ENCODE measurements at regions not wholly inside any gene's neighbourhood (a gene's known extent, or its start where the extent isn't known, plus 50 kb on each side); places are given as distances from the start of the nearest gene placed in this dataset.

DNA sequence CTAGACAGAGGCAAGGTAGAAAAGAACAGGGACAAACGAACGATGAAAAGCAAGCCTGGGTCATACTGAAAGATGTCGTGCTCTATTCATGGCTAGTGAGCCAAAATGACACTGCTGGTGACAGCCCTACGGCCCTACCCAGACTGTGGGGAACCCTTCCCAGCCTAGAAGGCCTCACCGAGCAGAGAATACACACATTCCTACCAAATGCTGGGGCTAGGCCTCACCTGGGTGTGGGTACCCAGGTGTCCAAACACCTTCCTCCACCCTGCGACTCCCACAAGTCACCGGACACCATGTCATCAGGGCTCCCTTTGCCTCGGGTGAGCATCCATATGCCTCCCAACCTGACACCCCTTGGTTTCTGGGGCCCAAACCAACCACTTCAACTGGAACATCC lies 85.3 kb upstream of the DOCK9 start:
- Histone ChIP-seq H3K27me3 (ENCODE audit: control insufficient read depth, insufficient read depth, low read length, poor library complexity, severe bottlenecking) (no peaks in the 10 kb centered on the region), H3K9me3 (ENCODE audit: control insufficient read depth, low read length) (no peaks in the 10 kb centered on the region), H3K4me1 (ENCODE audit: control insufficient read depth, insufficient read depth, low read length) (no peaks in the 10 kb centered on the region), H3K36me3 (ENCODE audit: control insufficient read depth, insufficient read depth, low read length) (no peaks in the 10 kb centered on the region), H3K27ac (ENCODE audit: insufficient read depth, low read depth, low read length, poor library complexity, severe bottlenecking) (no peak overlapping the region), H3K4me3 (ENCODE audit: insufficient read depth, low read depth, low read length) (no peak overlapping the region)
- 93 to 95% methylated on average over 8 of the region's 8 CpGs for WGBS, 2 experiments

- Histone ChIP-seq H3K36me3 (ENCODE audit: control insufficient read depth, insufficient read depth, low read length) (no peaks in the 10 kb centered on the region), H3K9me3 (ENCODE audit: control insufficient read depth, low read length) (no peaks in the 10 kb centered on the region), H3K27me3 (ENCODE audit: control insufficient read depth, insufficient read depth, low read length, poor library complexity, severe bottlenecking) (no peaks in the 10 kb centered on the region), H3K4me1 (ENCODE audit: control insufficient read depth, insufficient read depth, low read length) (no peaks in the 10 kb centered on the region), H3K4me3 (ENCODE audit: insufficient read depth, low read depth, low read length) (no peak overlapping the region), H3K27ac (ENCODE audit: insufficient read depth, low read depth, low read length, poor library complexity, severe bottlenecking) (no peak overlapping the region)
- 92% methylated on average over 1 of the region's 1 CpG; no CpG with 5 or more reads in 1 of the 2 experiments for WGBS, 2 experiments
Observed at GRCh38 chr13:99063952-99064351, 86.1 kb upstream of the DOCK9 start.

- Histone ChIP-seq H3K4me1 (ENCODE audit: control insufficient read depth, insufficient read depth, low read length) (no peaks in the 10 kb centered on the region), H3K4me3 (ENCODE audit: insufficient read depth, low read depth, low read length) (no peak overlapping the region), H3K9me3 (ENCODE audit: control insufficient read depth, low read length) (no peaks in the 10 kb centered on the region), H3K27ac (ENCODE audit: insufficient read depth, low read depth, low read length, poor library complexity, severe bottlenecking) (no peak overlapping the region), H3K36me3 (ENCODE audit: control insufficient read depth, insufficient read depth, low read length) (no peaks in the 10 kb centered on the region), H3K27me3 (ENCODE audit: control insufficient read depth, insufficient read depth, low read length, poor library complexity, severe bottlenecking) (no peaks in the 10 kb centered on the region)
- WGBS, 2 experiments = 88 to 92% methylated on average over 5 of the region's 5 CpGs
Observed at GRCh38 chr13:99064624-99065234, 86.9 kb upstream of the DOCK9 start.

DNA sequence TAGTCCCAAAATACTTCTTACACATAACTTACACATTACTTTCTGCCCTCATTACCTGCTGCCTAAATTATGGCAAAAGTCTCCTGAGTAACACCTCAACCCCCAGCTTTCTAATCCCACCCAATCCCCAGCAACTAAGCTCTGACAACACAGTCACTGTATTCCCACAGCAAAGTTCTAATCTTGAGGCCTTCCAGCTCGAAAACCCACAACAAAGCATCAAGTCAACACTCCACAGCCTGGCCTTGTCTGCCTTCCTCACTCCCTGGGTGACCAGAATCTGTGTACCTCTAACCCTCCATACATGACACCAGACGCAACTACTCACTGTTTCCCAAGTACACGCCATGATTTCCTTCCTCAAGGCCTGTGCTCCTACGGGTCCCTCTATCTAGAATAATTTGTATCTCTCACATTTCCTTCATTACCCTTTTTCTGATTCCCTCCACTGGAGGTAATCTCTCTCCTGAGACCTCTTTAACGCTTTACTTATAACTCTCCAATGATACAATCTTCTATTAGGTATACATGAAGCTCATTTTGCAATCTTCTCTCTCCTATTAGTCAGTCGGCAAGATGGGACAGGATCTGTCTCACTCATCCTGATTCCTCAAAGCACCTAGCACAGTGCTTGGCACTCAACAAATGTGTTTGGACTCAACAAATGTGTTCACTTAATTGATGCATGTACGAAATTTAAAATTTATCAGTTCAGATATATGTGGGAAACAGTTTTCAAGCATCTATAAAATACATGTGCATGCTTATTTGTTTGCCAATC lies 87.6 kb upstream of the DOCK9 start:
- no peaks in the 10 kb centered on the region for H3K36me3 ChIP-seq (ENCODE audit: control insufficient read depth, insufficient read depth, low read length)
- no peak overlapping the region for H3K4me3 ChIP-seq (ENCODE audit: insufficient read depth, low read depth, low read length)
- no peaks in the 10 kb centered on the region for H3K9me3 ChIP-seq (ENCODE audit: control insufficient read depth, low read length)
- H3K27ac ChIP-seq (ENCODE audit: insufficient read depth, low read depth, low read length, poor library complexity, severe bottlenecking) = no peak overlapping the region
- 91 to 94% methylated on average over 6 to 7 of the region's 7 CpGs for WGBS, 2 experiments
- H3K27me3 ChIP-seq (ENCODE audit: control insufficient read depth, insufficient read depth, low read length, poor library complexity, severe bottlenecking) = no peaks in the 10 kb centered on the region
- no peaks in the 10 kb centered on the region for H3K4me1 ChIP-seq (ENCODE audit: control insufficient read depth, insufficient read depth, low read length)

DNA sequence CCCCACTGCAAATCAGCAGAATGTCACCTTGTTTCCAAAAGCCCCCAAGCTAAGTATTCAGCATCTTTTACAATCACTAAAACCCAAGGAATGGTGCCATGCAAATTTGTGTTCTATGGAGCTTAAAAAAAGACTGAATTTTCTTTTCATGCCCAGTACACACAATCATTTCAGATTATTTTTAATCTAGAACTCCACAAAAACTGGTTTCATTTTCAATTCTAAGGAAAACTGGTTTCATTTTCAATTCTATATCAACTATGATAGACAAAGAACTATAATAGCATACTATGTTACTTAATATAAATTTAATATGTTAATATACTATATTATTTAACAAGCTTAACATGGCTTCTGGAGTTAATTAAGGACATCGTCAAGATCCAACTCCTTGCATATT lies 88.4 kb upstream of the DOCK9 start:
- H3K27me3 ChIP-seq (ENCODE audit: control insufficient read depth, insufficient read depth, low read length, poor library complexity, severe bottlenecking) = no peaks in the 10 kb centered on the region
- H3K4me1 ChIP-seq (ENCODE audit: control insufficient read depth, insufficient read depth, low read length) = no peaks in the 10 kb centered on the region
- H3K27ac ChIP-seq (ENCODE audit: insufficient read depth, low read depth, low read length, poor library complexity, severe bottlenecking) = no peak overlapping the region
- 100% methylated on average over 1 of the region's 1 CpG for WGBS, 2 experiments
- no peaks in the 10 kb centered on the region for H3K9me3 ChIP-seq (ENCODE audit: control insufficient read depth, low read length)
- no peak overlapping the region for H3K4me3 ChIP-seq (ENCODE audit: insufficient read depth, low read depth, low read length)
- no peaks in the 10 kb centered on the region for H3K36me3 ChIP-seq (ENCODE audit: control insufficient read depth, insufficient read depth, low read length)

DNA sequence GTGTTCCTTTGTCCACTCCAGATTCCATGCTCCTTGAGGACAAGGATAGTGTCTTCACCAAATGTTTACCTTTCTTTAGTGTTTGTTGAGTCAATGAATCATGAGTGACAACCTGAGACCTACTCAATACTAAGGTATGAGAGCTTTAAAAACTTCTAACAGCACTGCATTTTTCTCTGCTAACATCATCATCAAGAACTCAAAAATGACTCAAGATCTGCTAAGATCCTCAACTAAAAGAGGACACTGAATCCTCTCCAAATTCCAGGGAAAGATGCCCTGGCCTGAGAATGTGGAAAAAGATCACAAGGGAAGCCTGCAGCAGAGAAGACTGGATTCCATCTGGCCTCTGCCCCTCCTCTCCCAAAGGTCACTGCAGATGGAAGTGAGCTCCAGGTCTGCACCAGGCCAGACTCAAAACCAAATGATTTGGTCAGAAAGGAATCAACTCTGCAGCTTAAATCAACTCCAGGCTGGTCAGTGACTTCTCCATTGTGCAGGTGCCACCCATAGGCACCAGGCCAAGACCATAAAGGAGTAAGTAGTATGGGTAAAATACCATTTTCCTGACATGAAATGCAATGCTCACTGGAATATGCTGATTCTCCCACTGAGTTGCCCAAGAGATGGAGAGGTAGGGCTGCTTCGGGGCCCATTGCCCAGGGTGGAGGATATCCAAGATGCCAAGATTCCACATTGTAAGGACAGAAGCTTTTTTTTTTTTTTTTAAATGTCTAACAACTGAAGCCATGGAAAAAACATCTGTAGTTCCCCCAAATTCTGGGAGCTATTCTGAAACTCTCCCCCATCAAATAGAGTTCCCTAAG lies 89.5 kb upstream of the DOCK9 start:
- no peaks in the 10 kb centered on the region for H3K9me3 ChIP-seq (ENCODE audit: control insufficient read depth, low read length)
- H3K4me1 ChIP-seq (ENCODE audit: control insufficient read depth, insufficient read depth, low read length) = no peaks in the 10 kb centered on the region
- WGBS, 2 experiments = 92 to 97% methylated on average over 1 of the region's 1 CpG
- no peak overlapping the region for H3K27ac ChIP-seq (ENCODE audit: insufficient read depth, low read depth, low read length, poor library complexity, severe bottlenecking)
- no peaks in the 10 kb centered on the region for H3K36me3 ChIP-seq (ENCODE audit: control insufficient read depth, insufficient read depth, low read length)
- no peak overlapping the region for H3K4me3 ChIP-seq (ENCODE audit: insufficient read depth, low read depth, low read length)
- no peaks in the 10 kb centered on the region for H3K27me3 ChIP-seq (ENCODE audit: control insufficient read depth, insufficient read depth, low read length, poor library complexity, severe bottlenecking)

GRCh38 chr13:99071211-99071610 lies 93.3 kb upstream of the DOCK9 start:
- no peaks in the 10 kb centered on the region for H3K27me3 ChIP-seq (ENCODE audit: control insufficient read depth, insufficient read depth, low read length, poor library complexity, severe bottlenecking)
- H3K36me3 ChIP-seq (ENCODE audit: control insufficient read depth, insufficient read depth, low read length) = no peaks in the 10 kb centered on the region
- no peak overlapping the region for H3K4me3 ChIP-seq (ENCODE audit: insufficient read depth, low read depth, low read length)
- no peaks in the 10 kb centered on the region for H3K9me3 ChIP-seq (ENCODE audit: control insufficient read depth, low read length)
- no peak overlapping the region for H3K27ac ChIP-seq (ENCODE audit: insufficient read depth, low read depth, low read length, poor library complexity, severe bottlenecking)
- 88 to 97% methylated on average over 2 of the region's 2 CpGs for WGBS, 2 experiments
- no peaks in the 10 kb centered on the region for H3K4me1 ChIP-seq (ENCODE audit: control insufficient read depth, insufficient read depth, low read length)

DNA sequence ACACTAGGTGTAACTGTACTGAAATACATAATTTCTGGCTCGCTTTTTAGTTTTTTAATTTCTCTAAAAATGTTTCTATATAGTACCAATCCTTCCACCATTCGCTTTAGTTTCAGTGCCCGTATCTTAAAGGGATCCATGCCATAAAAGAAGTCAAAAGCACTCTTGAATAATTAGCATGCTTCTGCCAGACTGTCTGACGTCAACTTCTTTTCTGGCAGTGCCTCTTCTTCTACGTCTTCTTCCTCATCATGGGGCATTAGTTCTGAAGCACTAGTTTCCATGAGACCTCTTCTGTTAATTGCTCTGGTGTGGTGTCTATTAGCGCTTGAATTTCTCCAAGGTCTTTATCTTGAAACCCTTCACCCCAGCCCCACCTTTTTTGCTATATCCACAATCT lies 93.8 kb upstream of the DOCK9 start:
- Histone ChIP-seq H3K9me3 (ENCODE audit: control insufficient read depth, low read length) (no peaks in the 10 kb centered on the region), H3K27me3 (ENCODE audit: control insufficient read depth, insufficient read depth, low read length, poor library complexity, severe bottlenecking) (no peaks in the 10 kb centered on the region), H3K36me3 (ENCODE audit: control insufficient read depth, insufficient read depth, low read length) (no peaks in the 10 kb centered on the region), H3K4me1 (ENCODE audit: control insufficient read depth, insufficient read depth, low read length) (no peaks in the 10 kb centered on the region), H3K4me3 (ENCODE audit: insufficient read depth, low read depth, low read length) (no peak overlapping the region), H3K27ac (ENCODE audit: insufficient read depth, low read depth, low read length, poor library complexity, severe bottlenecking) (no peak overlapping the region)
- 85 to 89% methylated on average over 6 of the region's 6 CpGs for WGBS, 2 experiments

DNA sequence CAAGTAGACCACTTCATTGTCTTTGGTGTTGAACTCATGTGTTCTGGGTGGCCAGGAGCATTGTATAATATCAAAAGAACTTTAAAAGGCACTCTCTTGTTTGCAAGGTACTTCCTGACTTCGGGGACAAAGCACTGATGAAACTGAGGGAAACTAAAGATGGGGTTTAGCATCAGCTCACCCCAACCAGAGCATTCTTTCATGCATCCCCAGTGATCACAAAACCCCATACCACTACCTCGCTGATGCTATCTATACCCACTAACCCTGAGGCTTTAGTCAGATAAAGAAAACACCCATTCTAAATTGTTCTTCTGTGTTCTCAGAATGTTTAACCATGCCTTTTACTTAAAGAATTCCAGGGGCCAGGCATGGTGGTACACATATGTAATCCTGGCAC lies 94.5 kb upstream of the DOCK9 start:
- H3K9me3 ChIP-seq (ENCODE audit: control insufficient read depth, low read length) = no peaks in the 10 kb centered on the region
- H3K4me3 ChIP-seq (ENCODE audit: insufficient read depth, low read depth, low read length) = no peak overlapping the region
- H3K36me3 ChIP-seq (ENCODE audit: control insufficient read depth, insufficient read depth, low read length) = no peaks in the 10 kb centered on the region
- no peaks in the 10 kb centered on the region for H3K4me1 ChIP-seq (ENCODE audit: control insufficient read depth, insufficient read depth, low read length)
- H3K27me3 ChIP-seq (ENCODE audit: control insufficient read depth, insufficient read depth, low read length, poor library complexity, severe bottlenecking) = no peaks in the 10 kb centered on the region
- no peak overlapping the region for H3K27ac ChIP-seq (ENCODE audit: insufficient read depth, low read depth, low read length, poor library complexity, severe bottlenecking)
- WGBS, 2 experiments = 55 to 74% methylated on average over 2 of the region's 2 CpGs

- WGBS, 2 experiments = 89 to 94% methylated on average over 4 of the region's 4 CpGs
- no peaks in the 10 kb centered on the region for H3K36me3 ChIP-seq (ENCODE audit: control insufficient read depth, insufficient read depth, low read length)
- H3K4me1 ChIP-seq (ENCODE audit: control insufficient read depth, insufficient read depth, low read length) = no peaks in the 10 kb centered on the region
- H3K9me3 ChIP-seq (ENCODE audit: control insufficient read depth, low read length) = no peaks in the 10 kb centered on the region
- H3K27me3 ChIP-seq (ENCODE audit: control insufficient read depth, insufficient read depth, low read length, poor library complexity, severe bottlenecking) = no peaks in the 10 kb centered on the region
- no peak overlapping the region for H3K4me3 ChIP-seq (ENCODE audit: insufficient read depth, low read depth, low read length)
- no peak overlapping the region for H3K27ac ChIP-seq (ENCODE audit: insufficient read depth, low read depth, low read length, poor library complexity, severe bottlenecking)
Observed at GRCh38 chr13:99072941-99073340, 95.1 kb upstream of the DOCK9 start.
